ENCODE measurements at regions not wholly inside any gene's neighbourhood (a gene's known extent, or its start where the extent isn't known, plus 50 kb on each side); places are given as distances from the start of the nearest gene placed in this dataset.

- TF ChIP-seq CTCF (IDR thresholded peaks at IDR 0.05) (no peak), POLR2A (IDR thresholded peaks at IDR 0.05) (no peak), POLR2AphosphoS5 (IDR thresholded peaks at IDR 0.05) (no peak)
These were observed 825.3 kb upstream of the FLRT2 start for GRCh38 chr14:84704601-84705000.

All from upper lobe of left lung (tissue), 4 donors.